ENCODE measurements at regions not wholly inside any gene's neighbourhood (a gene's known extent, or its start where the extent isn't known, plus 50 kb on each side); places are given as distances from the start of the nearest gene placed in this dataset.

GRCh38 chr3:40608091-40608490 is 83.3 kb downstream of the ZNF621 start:
- H3K9me2 ChIP-seq (replicated peaks; ENCODE audit: low read depth, low read length), result no peaks in the 10 kb centered on the region
- no peaks in the 10 kb centered on the region for H3K36me3 ChIP-seq (ENCODE audit: insufficient read depth, low read length)
- no peaks in the 10 kb centered on the region for H3K4me1 ChIP-seq (ENCODE audit: insufficient read depth, low read length, poor library complexity, severe bottlenecking)
- no peaks in the 10 kb centered on the region for H3F3A ChIP-seq (ENCODE audit: low read depth)
- H3K27me3 ChIP-seq (ENCODE audit: insufficient read depth, low read length, poor library complexity, severe bottlenecking), result no peaks in the 10 kb centered on the region
- no peaks in the 10 kb centered on the region for H4K20me1 ChIP-seq (ENCODE audit: insufficient read depth, low read length, poor library complexity, severe bottlenecking)
- no peak overlapping the region for H3K9ac ChIP-seq (ENCODE audit: low read depth, low read length, poor library complexity, severe bottlenecking)
- no peak overlapping the region for H3K4me2 ChIP-seq (ENCODE audit: low read depth, low read length, poor library complexity, severe bottlenecking)
- H3K9me3 ChIP-seq (ENCODE audit: insufficient read depth, low read depth, low read length), result no peaks in the 10 kb centered on the region
- no peaks in the 10 kb centered on the region for H3K79me2 ChIP-seq (ENCODE audit: insufficient read depth, low read length)
- no peak overlapping the region for H2AFZ ChIP-seq (ENCODE audit: low read length)
- H3K4me3 ChIP-seq (ENCODE audit: low read length, poor library complexity, severe bottlenecking), result no peak overlapping the region
- TF ChIP-seq CTCF (conservative IDR thresholded peaks at IDR 0.05; ENCODE audit: low read length) (no peak), EZH2phosphoT487 (IDR thresholded peaks at IDR 0.05; ENCODE audit: borderline replicate concordance) (no peak)

- no peaks in the 10 kb centered on the region for H3K4me1 ChIP-seq (ENCODE audit: insufficient read depth, low read length, poor library complexity, severe bottlenecking)
- H4K20me1 ChIP-seq (ENCODE audit: insufficient read depth, low read length, poor library complexity, severe bottlenecking), result no peaks in the 10 kb centered on the region
- no peaks in the 10 kb centered on the region for H3F3A ChIP-seq (ENCODE audit: low read depth)
- TF ChIP-seq CTCF (conservative IDR thresholded peaks at IDR 0.05; ENCODE audit: low read length), result no peak
- TF ChIP-seq EZH2phosphoT487 (IDR thresholded peaks at IDR 0.05; ENCODE audit: borderline replicate concordance), result no peak
- H3K36me3 ChIP-seq (ENCODE audit: insufficient read depth, low read length), result no peaks in the 10 kb centered on the region
- no peak overlapping the region for H3K4me2 ChIP-seq (ENCODE audit: low read depth, low read length, poor library complexity, severe bottlenecking)
- no peak overlapping the region for H3K9ac ChIP-seq (ENCODE audit: low read depth, low read length, poor library complexity, severe bottlenecking)
- H3K9me3 ChIP-seq (ENCODE audit: insufficient read depth, low read depth, low read length), result no peaks in the 10 kb centered on the region
- no peak overlapping the region for H2AFZ ChIP-seq (ENCODE audit: low read length)
- H3K9me2 ChIP-seq (replicated peaks; ENCODE audit: low read depth, low read length), result no peaks in the 10 kb centered on the region
- no peaks in the 10 kb centered on the region for H3K79me2 ChIP-seq (ENCODE audit: insufficient read depth, low read length)
- H3K27me3 ChIP-seq (ENCODE audit: insufficient read depth, low read length, poor library complexity, severe bottlenecking), result no peaks in the 10 kb centered on the region
- no peak overlapping the region for H3K4me3 ChIP-seq (ENCODE audit: low read length, poor library complexity, severe bottlenecking)
These were observed 88.5 kb downstream of the ZNF621 start for GRCh38 chr3:40613306-40613705.

- no peaks in the 10 kb centered on the region for H3F3A ChIP-seq (ENCODE audit: low read depth)
- no peak overlapping the region for H3K4me2 ChIP-seq (ENCODE audit: low read depth, low read length, poor library complexity, severe bottlenecking)
- no peaks in the 10 kb centered on the region for H4K20me1 ChIP-seq (ENCODE audit: insufficient read depth, low read length, poor library complexity, severe bottlenecking)
- H2AFZ ChIP-seq (ENCODE audit: low read length), result no peak overlapping the region
- H3K4me3 ChIP-seq (ENCODE audit: low read length, poor library complexity, severe bottlenecking), result no peak overlapping the region
- H3K9me2 ChIP-seq (replicated peaks; ENCODE audit: low read depth, low read length), result no peaks in the 10 kb centered on the region
- H3K9ac ChIP-seq (ENCODE audit: low read depth, low read length, poor library complexity, severe bottlenecking), result no peak overlapping the region
- no peaks in the 10 kb centered on the region for H3K27me3 ChIP-seq (ENCODE audit: insufficient read depth, low read length, poor library complexity, severe bottlenecking)
- no peaks in the 10 kb centered on the region for H3K4me1 ChIP-seq (ENCODE audit: insufficient read depth, low read length, poor library complexity, severe bottlenecking)
- H3K36me3 ChIP-seq (ENCODE audit: insufficient read depth, low read length), result no peaks in the 10 kb centered on the region
- no peaks in the 10 kb centered on the region for H3K9me3 ChIP-seq (ENCODE audit: insufficient read depth, low read depth, low read length)
- H3K79me2 ChIP-seq (ENCODE audit: insufficient read depth, low read length), result no peaks in the 10 kb centered on the region
- TF ChIP-seq CTCF (conservative IDR thresholded peaks at IDR 0.05; ENCODE audit: low read length), result no peak
- TF ChIP-seq EZH2phosphoT487 (IDR thresholded peaks at IDR 0.05; ENCODE audit: borderline replicate concordance), result no peak
These were observed 90.6 kb downstream of the ZNF621 start for GRCh38 chr3:40615110-40615915.

Measured in Loucy (cell line).